ENCODE measurements at regions not wholly inside any gene's neighbourhood (a gene's known extent, or its start where the extent isn't known, plus 50 kb on each side); places are given as distances from the start of the nearest gene placed in this dataset.
"Not testable (repeated sequence)": the region's sequence is repeated elsewhere in the genome, so short reads cannot be mapped to it uniquely, and the experiment has no call there.

DNA sequence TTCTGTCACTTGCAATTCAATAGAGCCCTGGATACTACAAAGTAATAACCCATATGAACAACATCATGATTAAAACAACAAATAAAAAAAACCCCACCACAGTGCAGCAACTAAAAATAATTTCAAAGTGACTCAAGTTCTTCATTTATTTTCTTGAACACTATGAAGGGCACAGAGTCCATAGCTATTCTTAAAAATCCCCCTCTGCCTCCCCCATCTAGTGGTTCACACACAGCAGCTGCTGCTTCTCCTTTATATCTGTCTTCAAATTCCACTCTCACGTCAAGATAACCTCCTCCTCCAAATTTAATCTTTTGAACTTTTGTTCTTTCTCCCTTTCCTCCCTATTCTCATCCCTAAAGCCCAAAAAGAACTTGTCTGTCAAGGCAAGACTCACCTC, 591.3 kb downstream of the ZEB2 start:
- POLR2A ChIA-PET: no interaction called here
- H3K4me3 ChIP-seq (ENCODE audit: low read depth, low read length): no peak overlapping the region
- DNase-seq (ENCODE audit: low read depth, low spot score): no peak
- TF ChIP-seq, protein P1, sequence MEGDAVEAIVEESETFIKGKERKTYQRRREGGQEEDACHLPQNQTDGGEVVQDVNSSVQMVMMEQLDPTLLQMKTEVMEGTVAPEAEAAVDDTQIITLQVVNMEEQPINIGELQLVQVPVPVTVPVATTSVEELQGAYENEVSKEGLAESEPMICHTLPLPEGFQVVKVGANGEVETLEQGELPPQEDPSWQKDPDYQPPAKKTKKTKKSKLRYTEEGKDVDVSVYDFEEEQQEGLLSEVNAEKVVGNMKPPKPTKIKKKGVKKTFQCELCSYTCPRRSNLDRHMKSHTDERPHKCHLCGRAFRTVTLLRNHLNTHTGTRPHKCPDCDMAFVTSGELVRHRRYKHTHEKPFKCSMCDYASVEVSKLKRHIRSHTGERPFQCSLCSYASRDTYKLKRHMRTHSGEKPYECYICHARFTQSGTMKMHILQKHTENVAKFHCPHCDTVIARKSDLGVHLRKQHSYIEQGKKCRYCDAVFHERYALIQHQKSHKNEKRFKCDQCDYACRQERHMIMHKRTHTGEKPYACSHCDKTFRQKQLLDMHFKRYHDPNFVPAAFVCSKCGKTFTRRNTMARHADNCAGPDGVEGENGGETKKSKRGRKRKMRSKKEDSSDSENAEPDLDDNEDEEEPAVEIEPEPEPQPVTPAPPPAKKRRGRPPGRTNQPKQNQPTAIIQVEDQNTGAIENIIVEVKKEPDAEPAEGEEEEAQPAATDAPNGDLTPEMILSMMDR (IDR thresholded peaks at IDR 0.05; ENCODE audit: insufficient read depth, low read length, missing control alignments): no peak
- CTCF ChIA-PET: no interaction called here

DNA sequence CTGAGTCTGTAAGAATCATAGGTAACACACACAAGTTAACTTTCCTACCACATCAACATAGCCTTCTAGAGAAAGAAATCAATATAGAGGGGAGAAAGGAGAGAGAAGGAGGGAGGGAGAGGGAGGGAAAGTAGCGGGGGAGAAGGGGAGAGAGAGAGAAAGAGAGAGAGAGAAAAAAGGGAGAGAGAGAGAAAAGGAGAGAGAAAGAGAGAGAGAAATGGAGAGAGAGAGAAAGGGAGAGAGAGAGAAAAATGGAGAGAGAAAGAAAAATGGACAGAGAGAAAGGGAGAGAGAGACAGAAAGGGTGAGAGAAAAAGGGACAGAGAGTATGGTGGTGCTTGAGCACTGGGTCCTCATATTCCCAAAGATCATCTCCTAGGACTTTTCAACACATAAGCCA, 591.7 kb downstream of the ZEB2 start:
- ChIA-PET CTCF (no interaction called here), POLR2A (no interaction called here)
- TF ChIP-seq, protein P1 (IDR thresholded peaks at IDR 0.05; ENCODE audit: insufficient read depth, low read length, missing control alignments): no peak

DNA sequence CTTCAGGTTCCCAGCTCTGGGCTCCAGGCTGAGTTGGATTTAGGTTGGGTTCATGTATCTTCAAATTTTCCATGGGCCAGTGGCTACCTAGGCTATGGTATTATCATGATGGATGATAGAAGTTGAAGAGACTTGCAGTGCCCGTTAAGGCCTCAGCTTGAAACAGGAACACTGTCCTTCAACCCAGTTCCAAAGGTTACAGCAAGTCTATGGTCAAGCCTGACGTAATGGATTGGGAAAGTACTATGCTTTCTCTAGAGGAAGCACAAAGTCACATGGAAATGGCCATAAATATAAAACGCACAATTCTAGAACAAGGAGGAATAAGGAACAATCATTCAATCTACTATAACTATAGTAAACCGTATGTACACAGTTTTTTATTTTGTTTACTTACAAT, 593.2 kb downstream of the ZEB2 start:
- POLR2A ChIA-PET: no interaction called here
- TF ChIP-seq, protein P1 (IDR thresholded peaks at IDR 0.05; ENCODE audit: insufficient read depth, low read length, missing control alignments): no peak
- CTCF ChIA-PET: no interaction called here
- no peak overlapping the region for H3K4me3 ChIP-seq (ENCODE audit: low read depth, low read length)
- no peak for DNase-seq (ENCODE audit: low read depth, low spot score)

More for the DNA sequence above, 591.7 kb downstream of the ZEB2 start:
- H3K4me3 ChIP-seq (ENCODE audit: low read depth, low read length): no peak overlapping the region
- DNase-seq (ENCODE audit: low read depth, low spot score): no peak

DNA sequence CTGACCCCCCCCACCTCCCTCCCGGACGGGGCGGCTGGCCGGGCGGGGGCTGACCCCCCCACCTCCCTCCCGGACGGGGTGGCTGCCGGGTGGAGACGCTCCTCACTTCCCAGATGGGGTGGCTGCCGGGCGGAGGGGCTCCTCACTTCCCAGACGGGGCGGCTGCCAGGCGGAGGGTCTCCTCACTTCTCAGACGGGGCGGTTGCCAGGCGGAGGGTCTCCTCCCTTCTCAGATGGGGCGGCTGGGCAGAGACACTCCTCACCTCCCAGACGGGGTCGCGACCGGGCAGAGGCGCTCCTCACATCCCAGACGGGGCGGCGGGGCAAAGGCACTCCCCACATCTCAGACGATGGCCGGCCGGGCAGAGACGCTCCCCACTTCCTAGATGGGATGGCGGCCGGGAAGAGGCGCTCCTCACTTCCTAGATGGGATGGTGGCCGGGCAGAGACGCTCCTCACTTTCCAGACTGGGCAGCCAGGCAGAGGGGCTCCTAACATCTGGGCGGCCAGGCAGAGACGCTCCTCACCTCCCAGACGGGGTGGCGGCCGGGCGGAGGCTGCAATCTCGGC, 597.6 kb downstream of the ZEB2 start:
- POLR2A ChIA-PET, CTCF ChIA-PET: not testable (repeated sequence)

DNA sequence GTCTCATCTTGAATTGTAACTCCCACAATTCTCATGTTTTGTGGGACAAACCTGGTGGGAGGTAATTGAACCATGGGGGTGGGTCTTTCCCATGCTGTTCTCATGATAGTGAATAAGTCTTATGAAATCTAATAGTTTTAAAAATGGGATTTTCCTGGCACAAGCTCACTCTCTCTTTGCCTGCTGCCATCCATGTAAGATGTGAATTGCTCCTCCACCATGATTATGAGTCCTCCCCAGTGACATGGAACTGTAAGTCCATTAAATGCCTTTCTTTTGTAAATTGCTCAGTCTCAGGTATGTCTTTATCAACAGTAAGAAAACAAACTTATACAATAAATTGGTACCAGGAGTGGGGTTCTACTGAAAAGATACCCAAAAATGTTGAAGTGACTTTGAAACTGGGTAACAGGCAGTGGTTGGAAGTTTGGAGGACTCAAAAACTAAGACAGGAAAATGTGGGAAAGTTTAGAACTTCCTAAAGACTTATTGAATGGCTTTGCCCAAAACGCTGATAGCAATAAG, 601.4 kb downstream of the ZEB2 start:
- ChIA-PET CTCF (no interaction called here), POLR2A (no interaction called here)
- no peak for DNase-seq (ENCODE audit: low read depth, low spot score)
- TF ChIP-seq, protein P1 (IDR thresholded peaks at IDR 0.05; ENCODE audit: insufficient read depth, low read length, missing control alignments): no peak
- H3K4me3 ChIP-seq (ENCODE audit: low read depth, low read length): no peak overlapping the region

More for the DNA sequence above, 597.6 kb downstream of the ZEB2 start:
- DNase-seq (ENCODE audit: low read depth, low spot score); H3K4me3 ChIP-seq (ENCODE audit: low read depth, low read length): not testable (repeated sequence)

DNA sequence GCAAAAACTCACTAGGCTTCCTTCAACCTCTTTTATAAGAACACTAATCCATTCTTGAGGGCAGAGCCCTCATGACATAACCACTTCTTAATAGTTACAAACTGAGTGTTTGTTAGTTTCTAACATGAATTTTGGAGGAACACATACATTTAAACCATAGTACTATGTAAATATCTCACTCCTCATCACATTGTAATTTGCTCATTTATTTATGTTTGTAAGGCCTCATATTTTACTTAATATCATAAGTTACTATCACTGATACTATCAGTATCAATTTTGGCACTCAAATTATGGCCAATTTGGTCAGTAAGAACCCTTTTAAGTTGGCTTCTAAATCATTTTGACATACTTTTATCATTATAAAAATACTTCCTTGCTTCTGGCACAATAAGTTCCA, 603.1 kb downstream of the ZEB2 start:
- ChIA-PET CTCF (no interaction called here), POLR2A (no interaction called here)
- DNase-seq (ENCODE audit: low read depth, low spot score): no peak
- TF ChIP-seq, protein P1 (IDR thresholded peaks at IDR 0.05; ENCODE audit: insufficient read depth, low read length, missing control alignments): no peak
- H3K4me3 ChIP-seq (ENCODE audit: low read depth, low read length): no peak overlapping the region

All from AG04449 (cell line).